ENCODE measurements at regions not wholly inside any gene's neighbourhood (a gene's known extent, or its start where the extent isn't known, plus 50 kb on each side); places are given as distances from the start of the nearest gene placed in this dataset.

- no peaks in the 10 kb centered on the region for H3K36me3 Mint-ChIP-seq
- no peaks in the 10 kb centered on the region for H3K4me1 Mint-ChIP-seq
- H3K27me3 Mint-ChIP-seq: peaks cover 0 to 2% of the 10 kb centered on the region in 2 donors
- H3K9me3 Mint-ChIP-seq: peaks cover 1 to 3% of the 10 kb centered on the region in 2 donors
- no peak for DNase-seq
- no peak overlapping the region for H3K27ac Mint-ChIP-seq
- H3K4me3 Mint-ChIP-seq: no peak overlapping the region
- no peak for ATAC-seq (replicated peaks)
These were observed 338.8 kb upstream of the SHH start for GRCh38 chr7:156151078-156151477.

- DNase-seq: no peak
These were observed 336.7 kb upstream of the SHH start for GRCh38 chr7:156148995-156149394.

GRCh38 chr7:156148547-156148946 lies 336.3 kb upstream of the SHH start:
- peaks cover 0 to 3% of the 10 kb centered on the region in 2 donors for H3K9me3 Mint-ChIP-seq
- no peaks in the 10 kb centered on the region for H3K36me3 Mint-ChIP-seq
- ATAC-seq (replicated peaks): no peak
- no peak overlapping the region for H3K4me3 Mint-ChIP-seq
- H3K27me3 Mint-ChIP-seq: peaks cover 0 to 5% of the 10 kb centered on the region in 2 donors
- no peak overlapping the region for H3K27ac Mint-ChIP-seq
- DNase-seq: no peak
- H3K4me1 Mint-ChIP-seq: no peaks in the 10 kb centered on the region

More at GRCh38 chr7:156148995-156149394, 336.7 kb upstream of the SHH start:
- no peak for ATAC-seq (replicated peaks)
- Mint-ChIP-seq H3K36me3 (no peaks in the 10 kb centered on the region), H3K4me3 (no peak overlapping the region), H3K9me3 (peaks cover 0 to 3% of the 10 kb centered on the region in 2 donors), H3K4me1 (no peaks in the 10 kb centered on the region), H3K27me3 (peaks cover 0 to 5% of the 10 kb centered on the region in 2 donors), H3K27ac (no peak overlapping the region)

DNA sequence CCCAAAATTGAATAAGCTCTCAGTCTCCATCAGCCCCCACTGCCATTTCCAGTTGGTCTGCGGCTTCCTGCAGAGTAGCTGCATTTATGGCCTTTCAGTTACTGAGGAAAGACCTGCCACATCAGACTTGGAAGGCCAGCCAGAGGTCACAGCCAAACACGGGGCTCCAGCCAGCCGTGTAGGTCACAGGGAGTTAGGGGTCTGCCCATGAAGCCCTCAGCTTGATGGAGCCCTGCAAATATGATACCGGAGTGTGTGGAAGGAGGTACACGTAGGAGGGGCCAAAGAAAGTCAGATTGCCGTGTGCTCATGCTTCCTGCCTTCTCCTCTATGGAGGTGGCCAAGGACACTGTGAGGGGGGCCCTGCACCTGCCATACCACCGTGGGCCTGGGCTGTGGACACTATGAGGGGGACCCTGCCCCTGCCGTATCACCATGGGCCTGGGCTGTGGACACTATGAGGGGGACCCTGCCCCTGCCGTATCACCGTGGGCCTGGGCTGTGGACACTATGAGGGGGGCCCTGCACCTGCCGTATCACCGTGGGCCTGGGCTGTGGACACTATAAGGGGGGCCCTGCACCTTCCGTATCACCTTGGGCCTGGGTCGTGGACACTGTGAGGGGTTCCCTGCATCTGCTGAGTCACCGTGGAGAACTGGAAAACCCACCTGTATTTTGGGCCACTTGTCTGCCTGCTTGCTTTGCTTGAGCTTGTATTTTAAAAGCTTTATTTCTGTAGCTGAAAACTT lies 335.7 kb upstream of the SHH start:
- no peak overlapping the region for H3K27ac Mint-ChIP-seq
- H3K4me1 Mint-ChIP-seq: no peaks in the 10 kb centered on the region
- peaks cover 0 to 5% of the 10 kb centered on the region in 2 donors for H3K27me3 Mint-ChIP-seq
- no peaks in the 10 kb centered on the region for H3K36me3 Mint-ChIP-seq
- ATAC-seq (replicated peaks) (no peak), DNase-seq (no peak)
- no peak overlapping the region for H3K4me3 Mint-ChIP-seq
- H3K9me3 Mint-ChIP-seq: no peaks in the 10 kb centered on the region

GRCh38 chr7:156147104-156147503 lies 334.8 kb upstream of the SHH start:
- Mint-ChIP-seq H3K4me3 (no peak overlapping the region), H3K4me1 (no peaks in the 10 kb centered on the region), H3K36me3 (no peaks in the 10 kb centered on the region), H3K27me3 (peaks cover 0 to 5% of the 10 kb centered on the region in 2 donors), H3K9me3 (no peaks in the 10 kb centered on the region), H3K27ac (no peak overlapping the region)
- ATAC-seq (replicated peaks) (no peak), DNase-seq (no peak)

DNA sequence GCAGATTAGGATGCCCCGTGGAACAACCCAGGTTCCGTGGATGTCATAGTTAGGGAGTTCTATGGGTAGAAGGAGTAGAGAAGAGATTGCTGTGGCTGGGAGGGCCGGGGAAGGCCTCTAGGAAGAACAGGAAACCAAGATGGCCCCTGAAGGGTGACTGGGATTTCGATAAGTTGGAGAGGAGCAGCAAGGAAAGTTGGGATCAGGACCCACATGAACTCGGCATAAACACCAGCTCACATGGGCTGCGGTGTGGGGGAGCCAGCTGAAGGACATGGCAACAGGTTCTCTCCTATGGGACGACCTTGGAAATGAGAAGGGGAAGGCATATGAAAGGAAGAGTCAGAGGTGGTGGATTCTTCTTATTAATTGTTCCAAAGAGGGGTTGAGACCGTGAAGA lies 333.7 kb upstream of the SHH start:
- H3K4me1 Mint-ChIP-seq: no peaks in the 10 kb centered on the region
- no peaks in the 10 kb centered on the region for H3K9me3 Mint-ChIP-seq
- no peak overlapping the region for H3K4me3 Mint-ChIP-seq
- H3K27ac Mint-ChIP-seq: no peak overlapping the region
- no peaks in the 10 kb centered on the region for H3K36me3 Mint-ChIP-seq
- H3K27me3 Mint-ChIP-seq: peaks cover 0 to 5% of the 10 kb centered on the region in 2 donors
- DNase-seq (no peak), ATAC-seq (replicated peaks) (no peak)

DNA sequence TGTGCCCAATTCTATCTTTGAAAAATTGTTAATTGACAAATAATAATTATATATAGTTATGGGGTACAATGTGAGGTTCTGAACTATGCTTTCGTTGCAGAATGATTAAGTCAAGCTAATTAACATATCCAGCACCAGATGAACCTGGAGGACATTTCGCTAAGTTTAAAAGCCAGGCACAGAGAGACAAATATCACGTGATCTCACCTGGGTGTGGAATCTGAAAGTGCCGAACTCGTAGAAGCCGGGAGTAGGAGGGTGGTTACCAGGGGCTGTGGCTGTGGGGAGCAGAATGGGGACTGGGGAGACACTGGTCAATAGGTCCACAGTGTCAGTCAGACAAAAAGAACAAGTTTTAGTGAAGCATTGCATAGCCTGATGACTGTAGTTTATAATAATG lies 332.9 kb upstream of the SHH start:
- DNase-seq (no peak), ATAC-seq (replicated peaks) (no peak)
- Mint-ChIP-seq H3K36me3 (no peaks in the 10 kb centered on the region), H3K27me3 (peaks cover 0 to 8% of the 10 kb centered on the region in 2 donors), H3K27ac (no peak overlapping the region), H3K9me3 (no peaks in the 10 kb centered on the region), H3K4me3 (no peak overlapping the region), H3K4me1 (no peaks in the 10 kb centered on the region)

- no peaks in the 10 kb centered on the region for H3K36me3 Mint-ChIP-seq
- ATAC-seq (replicated peaks) (no peak), DNase-seq (no peak)
- H3K27ac Mint-ChIP-seq: no peak overlapping the region
- H3K9me3 Mint-ChIP-seq: no peaks in the 10 kb centered on the region
- no peaks in the 10 kb centered on the region for H3K4me1 Mint-ChIP-seq
- peaks cover 0 to 18% of the 10 kb centered on the region in 2 donors for H3K27me3 Mint-ChIP-seq
- H3K4me3 Mint-ChIP-seq: no peak overlapping the region
These were observed 331.4 kb upstream of the SHH start for GRCh38 chr7:156143683-156144082.

DNA sequence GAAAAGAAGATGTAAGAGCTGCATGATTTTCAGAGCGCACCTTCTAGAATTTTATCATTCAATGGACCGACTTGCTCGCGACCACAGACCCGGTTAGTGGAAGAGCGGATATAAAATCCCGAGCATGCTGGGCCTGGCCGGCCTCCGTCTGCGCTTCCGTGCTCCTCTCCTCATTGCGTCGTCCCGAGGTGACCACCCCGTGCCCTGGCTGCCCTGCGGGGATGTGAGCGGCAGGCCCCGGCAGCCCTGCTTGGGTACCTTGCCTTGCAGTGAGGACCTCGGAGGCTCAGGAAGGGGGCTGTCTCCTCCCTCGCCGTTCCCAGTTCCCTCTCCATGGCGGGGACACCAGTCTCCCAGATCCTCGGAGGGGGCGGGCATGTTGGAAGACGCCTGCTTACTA lies 330.9 kb upstream of the SHH start:
- DNase-seq (no peak), ATAC-seq (replicated peaks) (no peak)
- Mint-ChIP-seq H3K9me3 (no peaks in the 10 kb centered on the region), H3K27ac (no peak overlapping the region), H3K27me3 (peaks cover 0 to 23% of the 10 kb centered on the region in 2 donors), H3K36me3 (no peaks in the 10 kb centered on the region), H3K4me3 (no peak overlapping the region), H3K4me1 (no peaks in the 10 kb centered on the region)

DNA sequence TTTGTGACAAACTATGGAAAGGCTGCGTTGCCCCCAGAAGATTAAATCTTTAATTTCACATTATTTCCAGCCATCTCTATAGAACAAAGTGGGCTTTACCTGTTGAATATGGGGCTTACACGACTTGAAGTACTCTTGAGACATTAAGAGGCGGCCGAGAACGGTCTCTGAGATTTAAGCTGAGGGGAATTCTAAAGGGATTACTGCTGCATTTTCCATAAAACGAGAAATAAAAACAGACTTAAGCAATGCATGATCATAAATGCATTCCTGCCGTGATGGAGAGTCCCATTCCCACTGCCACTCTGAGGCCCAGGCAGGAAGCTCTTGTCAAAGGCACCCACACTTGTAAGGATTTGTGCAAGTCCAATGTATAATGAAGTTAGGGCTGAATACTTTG lies 329.7 kb upstream of the SHH start:
- Mint-ChIP-seq H3K27ac (no peak overlapping the region), H3K27me3 (peaks cover 0 to 24% of the 10 kb centered on the region in 2 donors), H3K36me3 (no peaks in the 10 kb centered on the region), H3K4me3 (no peak overlapping the region), H3K9me3 (no peaks in the 10 kb centered on the region), H3K4me1 (no peaks in the 10 kb centered on the region)
- no peak for DNase-seq
- ATAC-seq (replicated peaks): no peak

DNA sequence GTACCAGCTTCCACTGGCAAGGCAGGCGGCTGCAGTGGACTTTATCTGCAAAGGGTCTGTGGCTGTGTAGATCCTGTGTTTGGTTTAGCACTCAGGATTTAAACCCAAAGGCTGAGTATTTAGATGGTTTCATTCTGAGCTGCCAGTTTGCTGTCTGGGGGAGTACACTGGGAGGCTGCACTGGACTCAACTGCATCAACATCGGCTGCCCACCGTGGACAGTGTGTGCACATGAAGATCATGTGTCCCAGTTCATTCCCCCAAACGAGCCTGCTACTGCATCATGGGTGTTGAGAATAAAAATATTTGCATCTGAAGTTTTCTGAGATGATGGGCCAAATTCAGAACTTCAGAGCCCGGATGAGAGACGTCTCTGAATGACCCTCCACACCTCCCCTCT lies 328.6 kb upstream of the SHH start:
- Mint-ChIP-seq H3K4me1 (no peaks in the 10 kb centered on the region), H3K36me3 (no peaks in the 10 kb centered on the region), H3K9me3 (no peaks in the 10 kb centered on the region), H3K27me3 (peaks cover 0 to 21% of the 10 kb centered on the region in 2 donors), H3K27ac (no peak overlapping the region), H3K4me3 (no peak overlapping the region)
- no peak for DNase-seq
- no peak for ATAC-seq (replicated peaks)

GRCh38 chr7:156140447-156140846 lies 328.2 kb upstream of the SHH start:
- Mint-ChIP-seq H3K4me1 (no peaks in the 10 kb centered on the region), H3K27ac (no peak overlapping the region), H3K27me3 (peaks cover 0 to 19% of the 10 kb centered on the region in 2 donors), H3K9me3 (no peaks in the 10 kb centered on the region), H3K36me3 (no peaks in the 10 kb centered on the region), H3K4me3 (no peak overlapping the region)
- no peak for DNase-seq
- ATAC-seq (replicated peaks): no peak

DNA sequence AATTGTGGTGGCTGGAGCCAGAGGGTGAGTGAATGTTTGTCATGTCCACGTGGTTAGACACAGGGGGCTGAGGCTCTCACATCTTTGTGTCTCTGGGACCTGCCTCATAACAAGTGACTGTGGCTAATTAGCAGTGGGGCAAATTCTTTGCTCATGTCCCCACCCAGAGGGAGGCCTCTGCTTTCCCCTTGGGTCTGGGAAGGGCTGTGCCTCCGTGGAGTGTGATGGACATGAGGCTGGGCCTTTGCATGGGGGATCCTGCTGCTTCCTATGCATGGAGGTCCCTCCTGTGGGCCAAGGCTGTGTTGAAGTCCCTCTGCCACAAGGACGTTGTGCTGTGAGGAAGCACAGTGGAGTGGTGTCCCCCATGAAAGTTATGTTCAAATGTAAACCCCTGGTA lies 327.4 kb upstream of the SHH start:
- no peak for DNase-seq
- no peak overlapping the region for H3K4me3 Mint-ChIP-seq
- no peak overlapping the region for H3K27ac Mint-ChIP-seq
- ATAC-seq (replicated peaks): no peak
- no peaks in the 10 kb centered on the region for H3K4me1 Mint-ChIP-seq
- H3K27me3 Mint-ChIP-seq: peaks cover 0 to 19% of the 10 kb centered on the region in 2 donors
- H3K36me3 Mint-ChIP-seq: no peaks in the 10 kb centered on the region
- no peaks in the 10 kb centered on the region for H3K9me3 Mint-ChIP-seq

DNA sequence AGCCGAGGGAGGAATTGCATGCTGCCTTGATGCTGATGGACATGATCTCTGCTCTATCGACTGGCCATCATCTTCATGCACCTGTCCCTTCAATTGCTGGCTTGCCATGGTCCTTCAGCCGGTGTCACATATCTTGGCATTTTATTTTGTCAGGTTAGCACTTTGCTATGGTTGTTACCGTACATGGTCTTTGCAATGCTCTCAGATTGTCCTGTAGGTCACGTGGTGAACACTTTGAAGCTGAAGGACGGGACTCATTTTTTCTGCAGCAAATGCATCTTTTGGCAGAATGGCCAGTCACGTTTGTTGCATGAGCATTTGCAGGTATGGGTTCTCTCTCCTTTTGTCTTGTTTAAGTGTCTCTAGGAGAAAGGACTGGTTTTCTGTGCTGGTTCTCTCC lies 326.8 kb upstream of the SHH start:
- no peak for ATAC-seq (replicated peaks)
- no peak for DNase-seq
- no peak overlapping the region for H3K4me3 Mint-ChIP-seq
- no peaks in the 10 kb centered on the region for H3K36me3 Mint-ChIP-seq
- no peaks in the 10 kb centered on the region for H3K9me3 Mint-ChIP-seq
- H3K4me1 Mint-ChIP-seq: no peaks in the 10 kb centered on the region
- H3K27ac Mint-ChIP-seq: no peak overlapping the region
- H3K27me3 Mint-ChIP-seq: peaks cover 0 to 19% of the 10 kb centered on the region in 2 donors

GRCh38 chr7:156131881-156132280 lies 319.6 kb upstream of the SHH start:
- DNase-seq: no peak
- Mint-ChIP-seq H3K27ac (no peak overlapping the region), H3K4me1 (no peaks in the 10 kb centered on the region), H3K27me3 (peaks cover 0 to 5% of the 10 kb centered on the region in 2 donors), H3K9me3 (peaks cover 0 to 6% of the 10 kb centered on the region in 2 donors), H3K36me3 (no peaks in the 10 kb centered on the region), H3K4me3 (no peak overlapping the region)
- no peak for ATAC-seq (replicated peaks)
